ENCODE measurements at regions not wholly inside any gene's neighbourhood (a gene's known extent, or its start where the extent isn't known, plus 50 kb on each side); places are given as distances from the start of the nearest gene placed in this dataset.

GRCh38 chr5:144950996-144951395 lies 780.3 kb downstream of the KCTD16 start:
- FAIRE-seq, result no peak
- no peak for DNase-seq (ENCODE audit: extremely low spot score, insufficient read length, low read depth)

DNA sequence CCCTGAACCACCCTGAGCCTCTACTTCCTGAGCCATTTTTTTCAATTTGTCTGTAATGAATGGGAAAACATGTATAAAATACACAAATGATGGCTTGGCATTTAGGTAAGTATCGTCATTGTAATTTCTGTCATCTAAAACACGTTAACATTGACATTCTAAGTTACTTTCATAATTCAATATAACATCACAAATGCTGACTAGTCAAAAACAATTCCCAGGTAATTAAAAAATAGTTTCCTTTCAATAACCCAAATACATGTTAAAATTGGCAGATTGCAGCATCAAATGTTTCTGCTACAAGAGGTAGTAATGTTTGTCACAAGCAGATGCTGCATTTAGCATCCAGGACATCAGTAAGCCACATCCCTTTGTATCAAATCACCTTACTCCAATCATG lies 776.4 kb downstream of the KCTD16 start:
- FAIRE-seq (no peak), DNase-seq (ENCODE audit: extremely low spot score, insufficient read length, low read depth) (no peak)

GRCh38 chr5:144945503-144945902 lies 774.8 kb downstream of the KCTD16 start:
- DNase-seq (ENCODE audit: extremely low spot score, insufficient read length, low read depth) (no peak), FAIRE-seq (no peak)

DNA sequence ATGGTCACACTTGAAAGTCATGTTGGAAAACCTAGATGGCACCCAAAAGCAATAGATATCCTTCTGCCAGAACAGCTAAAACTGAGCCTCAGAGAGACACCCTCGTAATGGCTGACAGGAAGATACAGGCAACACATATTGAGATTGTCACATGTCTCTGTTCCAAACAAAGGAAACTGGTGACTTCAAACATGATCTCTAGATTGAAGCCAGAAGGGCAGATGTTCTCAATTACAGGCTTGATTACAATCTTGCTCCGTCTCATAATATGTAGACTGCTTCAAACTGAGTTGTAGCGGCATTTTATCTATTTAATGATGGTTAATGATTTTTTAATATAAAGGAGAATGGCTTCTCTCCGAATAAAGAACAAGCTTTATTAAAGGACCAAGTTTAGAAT lies 774.3 kb downstream of the KCTD16 start:
- no peak for DNase-seq (ENCODE audit: extremely low spot score, insufficient read length, low read depth)
- no peak for FAIRE-seq

DNA sequence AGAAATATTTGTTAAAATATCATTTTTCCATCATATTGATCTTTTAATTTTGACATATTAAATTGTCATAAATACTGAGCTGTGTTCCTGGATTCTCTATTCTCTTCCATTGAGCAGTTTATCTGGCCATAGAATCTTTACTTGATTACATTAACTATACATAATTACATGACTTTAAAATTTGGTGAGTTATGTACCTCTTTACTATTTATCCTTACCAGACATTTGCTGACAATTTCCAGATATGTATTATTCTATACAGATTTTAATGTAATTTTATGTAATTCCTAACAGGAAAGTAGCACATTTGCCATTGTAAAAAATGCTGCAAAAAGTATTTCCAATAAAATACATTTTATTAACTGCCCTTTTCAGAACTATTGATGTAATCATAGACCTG lies 770.3 kb downstream of the KCTD16 start:
- no peak for FAIRE-seq
- DNase-seq (ENCODE audit: extremely low spot score, insufficient read length, low read depth), result no peak

DNA sequence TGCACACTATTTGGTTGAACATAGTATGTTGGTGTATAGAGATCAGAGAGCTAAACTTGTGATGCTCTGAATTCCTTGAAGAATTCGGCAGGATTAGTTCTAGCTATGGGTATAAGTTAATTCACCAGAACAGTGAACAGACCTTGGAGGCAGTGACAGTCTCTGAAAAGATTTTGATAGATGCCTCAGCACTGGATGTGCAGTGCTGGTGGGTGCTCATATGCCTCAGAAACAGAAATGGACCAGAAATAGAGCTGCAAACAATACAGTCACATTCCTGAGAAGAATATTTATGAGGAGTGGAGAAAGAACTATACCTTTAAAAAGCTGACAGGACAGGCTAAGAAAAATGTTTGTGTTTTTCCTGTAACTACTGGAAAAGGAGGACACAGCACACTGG lies 747.7 kb downstream of the KCTD16 start:
- DNase-seq (ENCODE audit: extremely low spot score, insufficient read length, low read depth) (no peak), FAIRE-seq (no peak)

GRCh38 chr5:144915452-144915851 lies 744.8 kb downstream of the KCTD16 start:
- DNase-seq (ENCODE audit: extremely low spot score, insufficient read length, low read depth) (no peak), FAIRE-seq (no peak)

GRCh38 chr5:144913661-144914060 lies 743.0 kb downstream of the KCTD16 start:
- no peak for FAIRE-seq
- DNase-seq (ENCODE audit: extremely low spot score, insufficient read length, low read depth), result no peak

DNA sequence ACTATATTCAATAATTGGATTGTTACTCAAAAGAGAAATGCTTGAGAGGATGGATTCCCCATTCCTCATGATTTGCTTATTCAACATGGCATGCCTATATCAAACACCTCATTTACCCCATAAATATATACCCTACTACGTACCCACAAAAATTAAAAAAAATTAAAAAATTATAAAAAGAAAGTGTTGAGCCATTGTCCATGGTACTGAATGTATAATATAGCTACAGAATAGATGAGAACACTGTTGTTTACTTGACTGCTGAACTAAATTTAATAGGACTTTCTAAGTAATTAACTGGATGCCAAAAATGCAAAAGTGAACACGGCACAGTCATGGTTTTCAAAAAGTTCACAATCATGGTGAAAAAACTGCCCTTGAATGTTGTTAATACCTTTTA lies 725.8 kb downstream of the KCTD16 start:
- FAIRE-seq (no peak), DNase-seq (ENCODE audit: extremely low spot score, insufficient read length, low read depth) (no peak)

- DNase-seq (ENCODE audit: extremely low spot score, insufficient read length, low read depth), result no peak
- no peak for FAIRE-seq
These were observed 716.0 kb downstream of the KCTD16 start for GRCh38 chr5:144886668-144887067.

DNA sequence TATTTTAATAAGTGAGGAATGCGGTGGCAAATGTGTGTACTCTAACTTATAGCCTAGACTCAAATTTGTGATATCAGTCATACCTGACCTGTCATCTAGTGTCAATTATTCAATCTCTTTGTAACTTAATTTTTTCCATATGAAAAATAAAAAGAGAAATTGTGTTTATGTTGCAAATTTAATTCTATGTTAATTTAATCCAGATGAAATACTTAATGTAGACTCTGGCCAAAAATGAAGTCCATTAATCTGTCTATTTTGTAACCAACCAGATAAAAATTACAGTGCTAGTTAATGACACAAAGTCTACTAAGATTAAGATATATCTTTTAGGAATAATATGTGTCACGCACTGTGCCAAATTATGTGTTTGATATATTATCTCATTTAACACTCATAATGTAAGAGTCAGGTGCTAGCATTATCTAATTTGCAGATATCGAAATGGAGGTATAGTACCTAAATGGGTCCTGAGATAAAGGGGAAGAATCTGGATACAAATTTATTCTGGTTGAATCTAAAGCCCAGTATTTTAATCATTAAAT lies 712.1 kb downstream of the KCTD16 start:
- FAIRE-seq, result no peak
- no peak for DNase-seq (ENCODE audit: extremely low spot score, insufficient read length, low read depth)

DNA sequence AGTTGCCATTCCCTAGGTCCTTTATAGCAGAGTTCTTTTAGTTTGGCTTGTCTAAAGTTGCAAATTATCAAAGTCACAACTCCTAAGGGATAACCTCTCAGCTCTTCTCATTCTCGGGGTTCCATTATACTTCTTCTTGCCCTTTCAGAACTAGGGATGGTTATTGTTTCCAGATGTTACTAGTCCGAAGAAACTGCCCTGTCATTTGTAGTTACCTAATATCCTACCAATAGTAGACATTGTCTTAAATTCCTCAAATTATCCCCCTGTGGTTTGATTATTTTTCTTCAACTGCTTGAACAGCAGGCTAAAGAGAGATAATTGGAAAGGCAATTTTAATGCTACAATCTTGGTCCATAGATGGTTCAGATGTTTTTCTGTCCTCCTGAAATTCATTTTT lies 709.8 kb downstream of the KCTD16 start:
- FAIRE-seq (no peak), DNase-seq (ENCODE audit: extremely low spot score, insufficient read length, low read depth) (no peak)

DNA sequence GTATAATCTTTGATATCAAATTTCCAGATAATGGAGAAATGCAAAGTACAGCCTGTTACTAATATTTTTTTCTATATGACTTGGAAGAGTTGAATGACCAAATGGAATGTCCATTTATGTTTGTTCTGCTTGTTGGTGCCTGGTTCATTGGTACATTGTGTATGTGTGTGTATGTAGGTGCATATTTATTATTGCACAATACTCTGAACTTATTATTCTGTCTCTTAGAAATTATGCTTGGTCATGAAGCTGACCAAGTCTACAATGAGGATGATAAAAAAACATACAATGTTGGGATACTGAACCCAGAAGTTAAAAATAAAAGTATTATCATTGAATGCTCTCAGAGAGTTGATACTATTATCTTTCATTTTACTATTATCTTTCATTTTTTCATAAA lies 706.3 kb downstream of the KCTD16 start:
- DNase-seq (ENCODE audit: extremely low spot score, insufficient read length, low read depth) (no peak), FAIRE-seq (no peak)

DNA sequence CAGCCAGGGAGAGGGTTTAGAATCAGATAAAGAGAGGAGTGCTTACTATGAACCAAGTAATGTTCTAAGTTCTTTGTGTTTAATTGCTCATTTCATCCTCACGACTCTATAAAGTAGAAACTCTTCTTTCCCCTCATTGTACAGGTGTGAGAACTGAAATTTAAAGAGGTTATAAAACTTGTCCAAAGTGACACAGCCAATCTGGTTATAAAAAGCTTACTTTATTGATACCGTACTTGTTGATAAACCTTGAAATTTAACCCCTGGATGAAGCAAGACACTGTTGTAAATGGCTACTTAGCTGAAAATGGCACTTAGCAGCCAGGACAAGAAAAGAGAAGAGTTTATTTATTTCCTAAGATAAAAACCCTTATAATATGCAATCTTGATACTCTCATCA lies 702.4 kb downstream of the KCTD16 start:
- no peak for DNase-seq (ENCODE audit: extremely low spot score, insufficient read length, low read depth)
- no peak for FAIRE-seq

DNA sequence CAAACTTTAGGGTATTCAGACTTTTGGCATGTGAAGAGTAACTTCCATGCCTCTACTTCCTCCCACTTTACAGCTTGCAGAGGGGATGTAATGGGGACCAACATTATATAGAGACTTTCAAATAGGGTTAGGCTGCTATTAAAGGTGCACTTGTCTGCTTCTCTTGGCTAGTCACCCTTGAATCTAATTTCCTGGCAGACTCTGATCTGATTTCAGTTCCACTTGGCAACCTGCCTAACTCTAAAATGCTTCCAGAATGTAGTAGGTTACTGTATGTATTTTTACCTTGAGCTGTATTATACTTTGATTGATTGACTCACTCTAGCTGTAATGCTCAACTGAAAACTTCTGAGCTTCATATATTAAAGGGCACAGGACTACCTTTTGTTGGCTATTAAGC lies 693.4 kb downstream of the KCTD16 start:
- DNase-seq (ENCODE audit: extremely low spot score, insufficient read length, low read depth) (no peak), FAIRE-seq (no peak)

DNA sequence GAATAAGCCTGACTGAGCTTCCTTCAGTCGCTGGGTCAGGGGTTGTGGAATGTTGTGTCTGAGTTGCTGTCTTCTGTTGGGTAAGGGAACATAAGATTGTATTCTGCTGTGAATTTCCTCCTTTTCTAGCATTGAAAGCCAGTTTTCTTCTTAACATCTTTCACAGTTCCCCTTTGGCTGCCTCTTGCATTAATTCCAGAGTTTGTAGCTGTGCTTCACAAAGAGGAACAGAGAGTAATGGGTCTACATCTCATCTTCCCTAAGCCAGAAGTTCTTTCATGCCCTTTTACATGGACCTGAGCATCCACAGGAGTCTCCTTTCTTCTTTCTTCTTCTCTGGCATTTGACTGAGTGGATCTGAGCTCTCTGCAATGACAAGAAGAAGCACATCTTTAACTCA lies 686.8 kb downstream of the KCTD16 start:
- FAIRE-seq, result no peak
- DNase-seq (ENCODE audit: extremely low spot score, insufficient read length, low read depth), result no peak

DNA sequence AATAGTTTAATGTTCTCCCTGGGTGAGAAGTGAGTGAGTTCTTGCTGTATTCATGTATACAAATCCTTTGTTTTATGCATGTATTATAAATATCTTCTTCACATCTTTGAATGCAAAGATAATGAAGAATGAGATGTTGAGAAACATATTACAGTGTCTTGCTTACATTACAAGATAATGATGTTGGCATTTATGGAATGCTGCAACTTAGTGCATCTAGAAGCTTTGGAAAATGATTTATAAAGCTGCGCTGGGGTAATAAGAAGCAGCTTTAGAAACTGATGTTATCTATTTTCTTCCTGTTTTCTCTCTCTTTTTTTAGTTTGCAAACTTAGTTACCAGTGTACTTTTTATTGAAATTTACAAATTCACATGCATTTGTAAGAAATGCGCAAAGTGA lies 673.4 kb downstream of the KCTD16 start:
- DNase-seq (ENCODE audit: extremely low spot score, insufficient read length, low read depth) (no peak), FAIRE-seq (no peak)

GRCh38 chr5:144832416-144832815 lies 661.7 kb downstream of the KCTD16 start:
- no peak for FAIRE-seq
- no peak for DNase-seq (ENCODE audit: extremely low spot score, insufficient read length, low read depth)

GRCh38 chr5:144831650-144832049 lies 661.0 kb downstream of the KCTD16 start:
- FAIRE-seq (no peak), DNase-seq (ENCODE audit: extremely low spot score, insufficient read length, low read depth) (no peak)

- no peak for DNase-seq (ENCODE audit: extremely low spot score, insufficient read length, low read depth)
- no peak for FAIRE-seq
These were observed 651.8 kb downstream of the KCTD16 start for GRCh38 chr5:144822503-144822902.

DNA sequence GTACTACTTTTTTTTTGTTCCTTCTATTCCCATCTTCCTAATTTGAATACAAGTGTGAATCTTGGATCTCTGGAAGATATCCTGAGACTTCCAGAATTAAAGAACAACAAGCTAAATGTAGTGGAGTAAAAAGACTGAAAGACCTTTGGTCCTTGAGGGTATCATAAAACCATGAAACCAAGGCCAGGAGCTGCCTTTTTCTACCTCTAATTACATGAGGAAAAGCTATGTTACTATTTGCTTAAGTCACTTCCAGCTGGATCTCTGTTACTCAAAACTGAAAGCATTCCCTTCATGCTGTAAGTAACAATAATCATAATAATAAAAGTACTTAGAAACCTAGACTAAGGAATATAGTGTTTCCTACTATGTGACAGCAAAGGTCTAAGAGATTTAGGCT lies 649.6 kb downstream of the KCTD16 start:
- FAIRE-seq (no peak), DNase-seq (ENCODE audit: extremely low spot score, insufficient read length, low read depth) (no peak)

DNA sequence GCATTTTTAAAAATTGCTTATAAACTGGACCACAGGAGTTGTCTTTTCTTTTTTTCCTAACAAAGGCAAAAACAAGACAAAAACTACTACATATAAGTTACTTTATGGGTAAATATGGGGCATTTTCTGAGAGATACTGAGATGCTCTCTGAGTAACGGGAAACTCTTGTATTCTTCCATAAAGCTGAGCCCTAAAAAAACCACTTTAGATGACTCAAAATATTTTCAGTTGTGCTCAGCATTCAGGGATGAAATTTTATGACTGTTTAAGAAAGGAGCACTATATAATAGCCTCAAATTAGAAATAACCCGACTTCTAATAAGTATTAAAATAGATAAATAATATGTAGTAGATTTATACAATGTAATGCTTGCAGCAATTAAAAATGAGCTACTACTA lies 644.5 kb downstream of the KCTD16 start:
- FAIRE-seq (no peak), DNase-seq (ENCODE audit: extremely low spot score, insufficient read length, low read depth) (no peak)

- no peak for FAIRE-seq
- DNase-seq (ENCODE audit: extremely low spot score, insufficient read length, low read depth), result no peak
These were observed 642.1 kb downstream of the KCTD16 start for GRCh38 chr5:144812763-144813162.
